C4-2B (cell line): ENCODE measurements at regions not wholly inside any gene's neighbourhood (a gene's known extent, or its start where the extent isn't known, plus 50 kb on each side); places are given as distances from the start of the nearest gene placed in this dataset.

ENCODE experiments used
- ZFX ChIP-seq: fragments of 450-650 bp; IDR thresholded peaks from 2 replicates; pipeline ENCODE4 v1.6.1; 2017
- TF ChIP-seq, protein P1 (sequence below): fragments of 450-650 bp; conservative IDR thresholded peaks from 2 replicates; pipeline ENCODE4 v1.5.1; 2017; ENCODE audit warnings: mild to moderate bottlenecking

DNA sequence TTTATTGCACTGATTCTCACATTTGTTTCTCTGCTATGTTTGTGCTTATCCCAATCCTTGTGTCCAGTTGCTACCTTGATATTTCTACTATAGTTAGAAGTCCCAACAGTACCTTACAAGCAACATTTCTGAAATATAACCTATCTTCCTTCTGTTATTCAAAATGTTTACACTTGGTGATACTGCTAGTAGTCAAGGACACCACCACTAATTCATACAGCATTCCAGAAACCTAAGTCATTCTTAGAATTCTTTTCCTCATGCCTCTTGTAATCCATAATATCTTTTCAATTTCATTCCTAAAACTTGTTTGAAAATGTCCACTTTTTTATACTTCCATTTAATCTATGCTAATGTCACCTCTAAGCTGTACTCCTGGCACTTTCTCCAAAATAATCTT is 2132.1 kb downstream of the NCAM2 start:
- TF ChIP-seq, protein P1, sequence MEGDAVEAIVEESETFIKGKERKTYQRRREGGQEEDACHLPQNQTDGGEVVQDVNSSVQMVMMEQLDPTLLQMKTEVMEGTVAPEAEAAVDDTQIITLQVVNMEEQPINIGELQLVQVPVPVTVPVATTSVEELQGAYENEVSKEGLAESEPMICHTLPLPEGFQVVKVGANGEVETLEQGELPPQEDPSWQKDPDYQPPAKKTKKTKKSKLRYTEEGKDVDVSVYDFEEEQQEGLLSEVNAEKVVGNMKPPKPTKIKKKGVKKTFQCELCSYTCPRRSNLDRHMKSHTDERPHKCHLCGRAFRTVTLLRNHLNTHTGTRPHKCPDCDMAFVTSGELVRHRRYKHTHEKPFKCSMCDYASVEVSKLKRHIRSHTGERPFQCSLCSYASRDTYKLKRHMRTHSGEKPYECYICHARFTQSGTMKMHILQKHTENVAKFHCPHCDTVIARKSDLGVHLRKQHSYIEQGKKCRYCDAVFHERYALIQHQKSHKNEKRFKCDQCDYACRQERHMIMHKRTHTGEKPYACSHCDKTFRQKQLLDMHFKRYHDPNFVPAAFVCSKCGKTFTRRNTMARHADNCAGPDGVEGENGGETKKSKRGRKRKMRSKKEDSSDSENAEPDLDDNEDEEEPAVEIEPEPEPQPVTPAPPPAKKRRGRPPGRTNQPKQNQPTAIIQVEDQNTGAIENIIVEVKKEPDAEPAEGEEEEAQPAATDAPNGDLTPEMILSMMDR, result no peak
- no peak for TF ChIP-seq ZFX
